ENCODE measurements at regions not wholly inside any gene's neighbourhood (a gene's known extent, or its start where the extent isn't known, plus 50 kb on each side); places are given as distances from the start of the nearest gene placed in this dataset.

DNA sequence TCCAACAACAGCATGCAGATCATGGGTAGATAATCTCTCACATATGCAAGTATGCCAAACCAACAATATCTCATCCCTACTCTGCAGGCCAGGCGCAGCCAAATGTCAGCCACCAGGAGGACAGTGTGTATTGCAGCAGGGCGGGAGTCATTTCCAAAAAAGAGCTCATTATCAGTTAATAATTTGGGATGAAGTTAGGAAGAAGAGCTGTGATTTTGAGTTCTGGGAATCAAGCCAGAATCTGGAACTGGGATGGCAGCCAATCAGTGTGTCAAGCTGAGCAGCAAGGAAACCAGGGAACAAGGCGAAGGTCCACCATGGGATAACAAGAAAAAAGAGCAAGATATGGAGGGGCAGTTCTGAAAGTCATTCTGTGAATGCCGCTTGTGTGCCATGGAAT is 88.2 kb upstream of the CAMK2D start:
- DNase-seq (ENCODE audit: low read depth) = no peak

GRCh38 chr4:113847710-113848109 is 86.2 kb upstream of the CAMK2D start:
- no peak for DNase-seq (ENCODE audit: low read depth)

- DNase-seq (ENCODE audit: low read depth) = no peak
These were observed 84.9 kb upstream of the CAMK2D start for GRCh38 chr4:113846433-113846832.

- no peak for DNase-seq (ENCODE audit: low read depth)
These were observed 83.6 kb upstream of the CAMK2D start for GRCh38 chr4:113845138-113845537.

- peak; percentile 22 for DNase-seq (ENCODE audit: low read depth)
These were observed 82.8 kb upstream of the CAMK2D start for GRCh38 chr4:113844369-113844768.

GRCh38 chr4:113840861-113841260 is 79.3 kb upstream of the CAMK2D start:
- DNase-seq (ENCODE audit: low read depth) = no peak

DNA sequence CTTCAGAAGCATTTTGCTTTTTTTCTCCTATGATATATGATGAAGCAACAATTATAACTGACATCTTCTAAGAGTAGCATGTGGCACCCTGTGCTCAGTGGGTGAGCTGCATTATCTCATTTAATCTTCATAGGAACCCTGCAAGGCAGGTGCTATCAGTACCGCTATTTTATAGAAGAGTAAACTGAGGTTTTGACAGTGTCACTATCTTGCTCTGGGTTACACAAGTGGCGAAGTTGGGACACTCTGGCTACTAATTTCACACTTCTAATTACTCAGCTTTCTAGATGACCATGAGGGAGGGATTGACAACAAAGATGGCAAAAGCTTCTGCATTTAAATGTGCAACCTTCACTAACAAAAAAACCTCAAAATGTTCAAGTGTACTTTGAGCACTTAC is 76.9 kb upstream of the CAMK2D start:
- no peak for DNase-seq (ENCODE audit: low read depth)

DNA sequence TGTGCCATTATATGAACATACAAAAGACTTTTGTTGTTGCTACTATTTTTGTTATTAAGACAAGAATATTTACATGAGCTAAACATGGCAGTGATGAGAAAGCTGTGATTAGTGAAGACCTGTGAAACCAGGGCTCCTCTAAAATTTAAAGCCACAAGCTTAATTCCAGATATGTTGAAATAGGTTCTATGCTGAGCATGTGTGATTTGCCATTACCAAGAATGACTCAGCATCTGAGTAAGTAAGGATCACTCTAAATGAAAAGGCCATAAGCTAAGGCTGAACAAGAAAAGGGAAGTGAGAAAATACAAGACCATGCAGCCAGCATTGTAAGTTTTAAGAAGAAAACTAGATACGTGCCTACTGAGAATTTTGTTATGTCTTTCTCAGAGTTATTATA is 75.9 kb upstream of the CAMK2D start:
- DNase-seq (ENCODE audit: low read depth) = peak; percentile 87

DNA sequence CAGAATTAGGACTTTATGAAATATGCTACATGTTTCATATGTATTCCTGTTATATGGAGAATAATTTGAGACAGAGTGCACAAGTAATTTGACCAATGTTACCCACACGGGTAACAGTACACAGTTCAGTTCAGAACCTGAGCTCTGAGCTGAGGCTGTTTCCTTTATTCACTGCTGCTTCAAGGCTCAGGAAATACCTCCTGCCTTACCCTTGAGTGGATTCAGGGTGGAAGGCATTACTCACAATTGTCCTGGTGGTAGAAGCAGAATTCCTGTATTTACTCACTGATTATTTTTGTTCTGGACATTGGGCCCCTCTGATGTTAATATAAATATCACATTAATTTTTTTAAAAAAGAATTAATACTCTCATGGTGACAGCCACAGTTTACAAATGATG is 73.5 kb upstream of the CAMK2D start:
- peak; percentile 40 for DNase-seq (ENCODE audit: low read depth)

DNA sequence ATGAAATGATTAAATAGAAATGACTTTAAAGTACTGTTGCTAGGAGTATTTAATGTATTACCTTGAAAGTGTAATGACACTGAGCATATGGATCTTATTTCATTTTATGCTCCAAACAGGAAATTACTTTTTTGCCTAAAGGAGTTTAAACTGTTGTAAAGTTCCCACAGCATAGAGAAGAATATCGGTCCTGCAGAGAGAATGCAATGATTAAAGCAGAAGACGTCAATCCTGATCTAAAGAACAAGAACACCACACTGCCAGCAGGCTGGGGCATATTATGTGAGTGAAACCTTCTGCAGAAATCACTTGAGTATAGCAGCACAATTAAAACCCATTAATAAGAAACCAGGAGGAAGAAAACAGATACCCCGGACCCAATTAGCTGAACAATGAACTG is 72.8 kb upstream of the CAMK2D start:
- no peak for DNase-seq (ENCODE audit: low read depth)

GRCh38 chr4:113832803-113833202 is 71.3 kb upstream of the CAMK2D start:
- DNase-seq (ENCODE audit: low read depth) = no peak

DNA sequence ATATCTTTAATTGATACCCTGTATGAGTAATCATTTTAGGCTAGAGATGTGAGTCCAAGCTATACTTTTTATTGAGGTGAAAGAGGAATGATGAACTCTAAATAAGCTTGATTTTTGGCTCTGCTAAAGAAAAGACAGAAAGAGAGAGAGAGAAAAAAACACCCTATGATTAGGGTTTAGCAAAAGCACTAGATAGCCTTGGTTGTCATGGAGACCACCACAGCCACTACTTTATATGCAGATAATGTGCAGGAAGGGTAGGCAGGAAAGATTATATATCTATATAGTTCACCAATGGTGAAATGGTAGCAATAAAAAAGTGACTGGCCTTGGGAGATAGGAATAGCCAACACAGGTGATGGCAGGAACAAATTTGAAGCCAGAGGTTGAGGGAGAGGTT is 69.9 kb upstream of the CAMK2D start:
- DNase-seq (ENCODE audit: low read depth) = no peak

- DNase-seq (ENCODE audit: low read depth) = no peak
These were observed 67.2 kb upstream of the CAMK2D start for GRCh38 chr4:113828702-113829101.

- DNase-seq (ENCODE audit: low read depth) = no peak
These were observed 65.7 kb upstream of the CAMK2D start for GRCh38 chr4:113827285-113827684.

- DNase-seq (ENCODE audit: low read depth) = no peak
These were observed 64.9 kb upstream of the CAMK2D start for GRCh38 chr4:113826421-113826820.

DNA sequence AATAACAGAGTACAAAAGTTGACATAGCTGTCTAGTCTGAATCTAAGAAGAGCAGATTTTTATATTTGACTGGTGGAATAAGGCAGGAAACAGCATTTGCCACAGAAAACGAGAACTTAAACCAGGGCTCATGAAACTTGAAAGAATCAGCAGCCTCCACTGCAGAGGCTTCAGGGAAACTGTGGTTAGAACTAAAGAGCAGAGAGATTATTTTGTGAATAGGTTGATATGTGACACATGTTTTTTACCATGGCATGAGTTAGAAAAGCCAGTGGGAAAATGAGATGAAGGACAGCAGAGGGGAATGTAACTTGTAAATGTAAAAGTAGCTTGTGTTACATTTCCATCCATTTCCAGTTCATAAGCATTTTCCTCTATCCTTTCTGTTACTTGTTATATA is 63.7 kb upstream of the CAMK2D start:
- no peak for DNase-seq (ENCODE audit: low read depth)

DNA sequence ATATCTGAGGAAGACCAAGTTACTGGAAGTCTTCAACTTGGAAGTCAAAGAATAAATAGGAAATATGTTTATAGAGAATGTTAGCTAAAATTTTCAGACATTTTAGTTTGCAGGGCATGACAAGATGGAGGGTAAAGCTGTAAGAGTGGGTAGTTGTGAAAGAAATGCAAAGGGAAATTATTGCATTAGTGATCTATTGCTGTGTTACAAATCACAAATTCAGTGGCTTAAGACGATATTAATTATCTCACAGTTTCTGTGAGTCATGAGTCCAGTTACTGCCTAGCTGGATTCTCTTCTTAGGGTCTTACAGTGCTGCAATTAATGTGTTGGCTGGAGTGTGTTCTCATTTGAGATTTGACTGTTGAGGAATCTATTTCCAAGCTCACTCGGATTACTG is 62.9 kb upstream of the CAMK2D start:
- DNase-seq (ENCODE audit: low read depth) = no peak

DNA sequence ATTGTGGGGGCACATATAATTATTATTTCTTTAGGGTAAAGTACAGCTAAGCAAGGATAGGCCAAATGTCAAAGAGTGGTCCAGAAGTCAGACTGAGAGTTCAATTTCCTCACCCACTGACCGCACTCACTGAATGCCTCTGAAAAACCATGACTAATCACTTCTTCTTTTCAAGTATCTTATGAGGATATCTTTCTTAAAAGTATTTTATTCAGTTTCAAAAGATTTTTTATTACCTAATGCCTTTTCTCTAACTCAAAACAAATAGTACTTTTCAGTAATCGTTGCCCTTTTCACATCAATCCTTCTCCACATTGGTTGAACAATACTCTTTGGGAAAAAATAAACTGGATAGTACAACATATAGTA is 61.7 kb upstream of the CAMK2D start:
- DNase-seq (ENCODE audit: low read depth) = peak; percentile 60

- peak; percentile 26 for DNase-seq (ENCODE audit: low read depth)
These were observed 61.2 kb upstream of the CAMK2D start for GRCh38 chr4:113822555-113823290.

- peak; percentile 35 for DNase-seq (ENCODE audit: low read depth)
These were observed 60.3 kb upstream of the CAMK2D start for GRCh38 chr4:113821856-113822255.

- no peak for DNase-seq (ENCODE audit: low read depth)
These were observed 58.6 kb upstream of the CAMK2D start for GRCh38 chr4:113820108-113820507.

DNA sequence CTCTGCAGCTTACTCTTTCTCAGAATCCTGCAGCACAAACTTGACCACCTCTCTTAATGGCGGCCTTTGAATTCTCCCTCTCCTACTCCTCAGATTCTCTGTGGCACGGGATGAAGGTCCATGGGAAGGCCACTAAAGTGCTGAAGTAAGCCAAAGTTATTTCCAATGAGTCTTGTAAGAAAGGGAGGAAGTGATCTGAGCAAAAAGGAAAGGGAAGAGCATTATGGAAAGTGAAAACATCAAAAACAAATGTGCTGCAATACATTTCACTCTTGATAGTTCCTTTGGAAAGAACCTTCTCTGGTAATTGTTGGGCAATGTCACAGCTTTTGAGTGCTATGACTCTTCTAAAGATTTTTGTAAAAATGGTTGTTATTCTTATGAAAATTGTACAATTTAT is 54.3 kb upstream of the CAMK2D start:
- DNase-seq (ENCODE audit: low read depth) = no peak

- peak; percentile 43 for DNase-seq (ENCODE audit: low read depth)
These were observed 49.8 kb upstream of the CAMK2D start for GRCh38 chr4:113811359-113811758.

Measured in LHCN-M2 (cell line).